ENCODE measurements at regions not wholly inside any gene's neighbourhood (a gene's known extent, or its start where the extent isn't known, plus 50 kb on each side); places are given as distances from the start of the nearest gene placed in this dataset.

- no peak for TF ChIP-seq BRF2 (CRISPR knock-in tag; IDR thresholded peaks at IDR 0.05)
- no peak for TF ChIP-seq MAZ (IDR thresholded peaks at IDR 0.05; ENCODE audit: borderline replicate concordance, low read depth, low read length)
- no peak for TF ChIP-seq MAZ (CRISPR knock-in tag; IDR thresholded peaks at IDR 0.05; ENCODE audit: low read depth)
- TF ChIP-seq POLR2A (IDR thresholded peaks at IDR 0.05; ENCODE audit: insufficient read depth in 1 of 2, low read depth in 2 of 2, low read length in 2 of 2) = no peak
- no peak for TF ChIP-seq ELF4 (CRISPR knock-in tag; IDR thresholded peaks at IDR 0.05; ENCODE audit: borderline replicate concordance)
- TF ChIP-seq CTCF (CRISPR knock-in tag; IDR thresholded peaks at IDR 0.05) = no peak
- no peak for TF ChIP-seq SOX6 (IDR thresholded peaks at IDR 0.05)
- TF ChIP-seq SOX6 (CRISPR knock-in tag; IDR thresholded peaks at IDR 0.05) = no peak
- no peak for TF ChIP-seq ZNF782 (CRISPR knock-in tag; IDR thresholded peaks at IDR 0.05; ENCODE audit: borderline replicate concordance)
- no peak for TF ChIP-seq MXI1 (IDR thresholded peaks at IDR 0.05; ENCODE audit: borderline replicate concordance, low read depth, low read length)
- no peak for TF ChIP-seq ATF3 (CRISPR knock-in tag; IDR thresholded peaks at IDR 0.05)
- no peak for TF ChIP-seq REST (IDR thresholded peaks at IDR 0.05; ENCODE audit: borderline replicate concordance in 1 of 2, low read depth in 1 of 2, low read length in 2 of 2)
- no peak for TF ChIP-seq EZH2 (conservative IDR thresholded peaks at IDR 0.05; ENCODE audit: low read depth, low read length)
- TF ChIP-seq ZC3H4 (CRISPR knock-in tag; IDR thresholded peaks at IDR 0.05; ENCODE audit: borderline replicate concordance) = no peak
These were observed 137.2 kb downstream of the MTX3 start for GRCh38 chr5:79853676-79854418.
